Stomach (tissue), 8 donors: ENCODE measurements at regions not wholly inside any gene's neighbourhood (a gene's known extent, or its start where the extent isn't known, plus 50 kb on each side); places are given as distances from the start of the nearest gene placed in this dataset.

ENCODE experiments used
- DNase-seq, 2 donors: peaks; one replicate each; pipeline versions ENCODE4 v3.0.0 to v3.0.0-alpha.2; 2013 to 2019
- H3K27ac ChIP-seq, 5 donors: fragments of 200-600 bp in 4 of 5; sonication (generic) in 4 of 5; one replicate each; pipeline ENCODE4 v1.5.1; 2013 to 2019; ENCODE audit warnings: mild to moderate bottlenecking in 1 of 5, moderate library complexity in 1 of 5
- H3K27me3 ChIP-seq, 3 donors: fragments of 200-600 bp; sonication (generic); one replicate each; pipeline ENCODE4 v1.5.1; 2017 to 2019; ENCODE audit warnings: mixed run types in 1 of 3
- H3K36me3 ChIP-seq, 4 donors: fragments of 200-600 bp; sonication (generic); 1 replicate in 3 of 4; 2 replicates in 1 of 4; pipeline ENCODE4 v1.5.1; 2016 to 2019
- H3K4me1 ChIP-seq, 4 donors: fragments of 200-600 bp; sonication (generic); one replicate each; pipeline ENCODE4 v1.5.1; 2016 to 2019
- H3K4me3 ChIP-seq, 4 donors: fragments of 200-600 bp; sonication (generic) in 3 of 4; one replicate each; pipeline ENCODE4 v1.5.1; 2016 to 2019; ENCODE audit warnings: mild to moderate bottlenecking in 1 of 4
- H3K9me3 ChIP-seq, 4 donors: fragments of 200-600 bp; sonication (generic); one replicate each; pipeline ENCODE4 v1.5.1; 2016 to 2019
- EP300 ChIP-seq: sonication (generic); formaldehyde crosslinking; IDR thresholded peaks from one replicate; pipeline ENCODE4 v1.6.1; 2017; ENCODE audit warnings: antibody characterized with exemption
- POLR2A ChIP-seq, 4 donors: fragments of 450-650 bp; IDR thresholded peaks; one replicate each; pipeline ENCODE4 v1.6.1; 2016; ENCODE audit warnings: antibody characterized with exemption in 4 of 4, control low read depth in 2 of 4, mild to moderate bottlenecking in 1 of 4, moderate library complexity in 1 of 4
- POLR2AphosphoS5 ChIP-seq, 3 donors: sonication (generic); formaldehyde crosslinking; IDR thresholded peaks; one replicate each; pipeline ENCODE4 v1.6.1; 2016; ENCODE audit warnings: antibody characterized with exemption in 3 of 3
- WGBS, 5 donors: extraction: QIAGEN DNeasy Blood & Tissue Kit in 3 of 5; methylation state at CpG; one replicate each; pipeline versions ENCODE4 v1.1.5 to v1.1.7; 2013 to 2018; 5-methylcytosine and 5-hydroxymethylcytosine counted together
- intact Hi-C: fragments of 100-400 bp; cut with DNase I; formaldehyde crosslinking; loops from one replicate; pipeline ENCODE4 v1.15.1; 2023; ENCODE audit warnings: low total_unique reads
- TF ChIP-seq, protein P1 (sequence below), 7 experiments: fragments of 450-650 bp in 4 of 7; fragments of 200-600 bp in 3 of 7; sonication (generic) in 3 of 7; IDR thresholded peaks; one replicate each; pipeline ENCODE4 v1.5.1; 2016 to 2019; ENCODE audit warnings: antibody characterized with exemption in 7 of 7, control low read depth in 2 of 7, mild to moderate bottlenecking in 1 of 7
- donor health status: healthy with polysubstance abuse.
- donor health status: Bipolar disorder and iron deficiency.
- donor health status: healthy.

DNA sequence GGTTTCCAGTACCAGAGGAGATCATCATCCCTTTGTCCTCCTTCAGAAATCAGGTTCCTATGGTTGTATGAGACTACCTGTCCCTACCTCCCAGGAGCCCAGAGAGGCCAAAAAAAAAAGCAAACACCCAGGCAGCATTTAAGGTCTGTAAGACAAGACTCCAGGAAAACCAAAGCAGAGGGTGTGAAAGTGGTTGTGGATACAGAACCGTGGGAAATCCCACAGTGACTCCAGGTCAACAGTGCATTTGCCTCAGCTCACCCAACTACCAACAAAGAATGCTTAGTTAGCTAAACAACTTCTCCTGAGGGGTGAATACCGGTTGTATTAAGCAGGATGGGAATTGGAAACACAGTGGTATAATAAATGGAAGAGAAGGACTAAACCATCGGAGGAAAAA lies 83.6 kb downstream of the LBH start:
- no peaks in the 10 kb centered on the region for H3K4me1 ChIP-seq
- intact Hi-C loops, result no loop called here
- H3K4me3 ChIP-seq, result no peak overlapping the region
- H3K36me3 ChIP-seq, result no peaks in the 10 kb centered on the region
- H3K27me3 ChIP-seq, result no peaks in the 10 kb centered on the region
- no peak overlapping the region for H3K27ac ChIP-seq
- TF ChIP-seq POLR2A (IDR thresholded peaks at IDR 0.05) (no peak), POLR2AphosphoS5 (IDR thresholded peaks at IDR 0.05) (no peak), EP300 (no peak)
- TF ChIP-seq, protein P1, sequence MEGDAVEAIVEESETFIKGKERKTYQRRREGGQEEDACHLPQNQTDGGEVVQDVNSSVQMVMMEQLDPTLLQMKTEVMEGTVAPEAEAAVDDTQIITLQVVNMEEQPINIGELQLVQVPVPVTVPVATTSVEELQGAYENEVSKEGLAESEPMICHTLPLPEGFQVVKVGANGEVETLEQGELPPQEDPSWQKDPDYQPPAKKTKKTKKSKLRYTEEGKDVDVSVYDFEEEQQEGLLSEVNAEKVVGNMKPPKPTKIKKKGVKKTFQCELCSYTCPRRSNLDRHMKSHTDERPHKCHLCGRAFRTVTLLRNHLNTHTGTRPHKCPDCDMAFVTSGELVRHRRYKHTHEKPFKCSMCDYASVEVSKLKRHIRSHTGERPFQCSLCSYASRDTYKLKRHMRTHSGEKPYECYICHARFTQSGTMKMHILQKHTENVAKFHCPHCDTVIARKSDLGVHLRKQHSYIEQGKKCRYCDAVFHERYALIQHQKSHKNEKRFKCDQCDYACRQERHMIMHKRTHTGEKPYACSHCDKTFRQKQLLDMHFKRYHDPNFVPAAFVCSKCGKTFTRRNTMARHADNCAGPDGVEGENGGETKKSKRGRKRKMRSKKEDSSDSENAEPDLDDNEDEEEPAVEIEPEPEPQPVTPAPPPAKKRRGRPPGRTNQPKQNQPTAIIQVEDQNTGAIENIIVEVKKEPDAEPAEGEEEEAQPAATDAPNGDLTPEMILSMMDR (IDR thresholded peaks at IDR 0.05), result no peak
- no peaks in the 10 kb centered on the region for H3K9me3 ChIP-seq
- WGBS, 5 donors, result 83 to 94% (median 89%) methylated on average over 3 of the region's 3 CpGs
- DNase-seq, result no peak

DNA sequence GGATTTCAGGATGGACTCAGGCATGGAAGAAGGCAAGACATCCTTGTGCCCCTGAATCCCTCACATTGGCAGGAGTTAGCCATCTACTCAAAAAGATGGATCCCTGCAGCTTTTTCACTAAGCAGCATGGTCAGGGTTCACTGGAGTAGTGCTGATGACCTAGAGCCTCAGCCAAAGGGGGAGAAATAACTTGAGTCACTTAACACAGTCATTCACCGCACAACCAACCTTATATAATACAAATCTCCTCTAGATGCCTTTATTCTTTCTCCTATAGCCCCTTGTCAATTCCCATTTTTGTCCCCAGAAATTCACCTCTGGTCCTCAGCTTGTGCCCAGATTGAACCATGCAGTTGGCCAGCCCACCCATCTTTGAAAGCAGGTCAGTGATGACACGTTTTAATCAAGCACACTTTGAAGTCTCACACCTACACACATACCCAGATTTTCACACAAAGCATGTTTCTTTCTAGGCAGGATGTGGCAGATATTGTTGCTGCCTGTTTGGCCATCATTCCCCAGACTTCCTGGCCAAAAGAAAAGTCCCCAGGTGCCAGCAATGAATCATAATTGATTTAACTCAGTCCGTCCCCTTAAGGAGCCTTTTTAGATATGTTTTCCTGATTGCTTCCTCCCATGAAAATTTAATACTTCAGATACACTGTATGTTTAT lies 84.2 kb downstream of the LBH start:
- no peak for DNase-seq
- 61 to 72% (median 70%) methylated on average over 3 of the region's 3 CpGs for WGBS, 5 donors

DNA sequence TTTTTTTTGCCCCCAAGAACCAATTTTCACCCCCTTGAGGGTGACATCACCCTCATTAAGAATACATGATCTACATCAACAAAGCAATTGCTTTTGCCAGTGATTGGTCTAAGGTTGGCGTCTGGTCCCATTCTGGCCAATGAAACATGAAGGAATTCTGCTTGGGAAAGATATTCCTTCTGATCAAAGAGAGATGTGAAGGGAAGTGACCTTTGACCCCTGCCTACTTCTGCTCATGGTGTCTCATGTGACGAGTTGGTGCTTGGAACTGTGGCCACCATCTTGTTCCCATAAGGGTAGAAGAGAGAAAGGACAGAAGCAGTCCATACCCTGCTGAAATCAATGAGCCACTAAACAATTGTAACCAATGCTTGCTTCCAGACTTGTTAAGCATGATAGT lies 85.1 kb downstream of the LBH start:
- TF ChIP-seq, protein P1 (IDR thresholded peaks at IDR 0.05), result no peak
- TF ChIP-seq POLR2AphosphoS5 (IDR thresholded peaks at IDR 0.05) (no peak), EP300 (no peak), POLR2A (IDR thresholded peaks at IDR 0.05) (no peak)

More for the DNA sequence above, 84.2 kb downstream of the LBH start:
- Histone ChIP-seq H3K27me3 (no peaks in the 10 kb centered on the region), H3K36me3 (no peaks in the 10 kb centered on the region), H3K4me3 (no peak overlapping the region), H3K27ac (no peak overlapping the region), H3K4me1 (no peaks in the 10 kb centered on the region), H3K9me3 (no peaks in the 10 kb centered on the region)
- intact Hi-C loops, result no loop called here
- TF ChIP-seq POLR2AphosphoS5 (IDR thresholded peaks at IDR 0.05) (no peak), EP300 (no peak), POLR2A (IDR thresholded peaks at IDR 0.05) (no peak)
- TF ChIP-seq, protein P1 (IDR thresholded peaks at IDR 0.05), result no peak

DNA sequence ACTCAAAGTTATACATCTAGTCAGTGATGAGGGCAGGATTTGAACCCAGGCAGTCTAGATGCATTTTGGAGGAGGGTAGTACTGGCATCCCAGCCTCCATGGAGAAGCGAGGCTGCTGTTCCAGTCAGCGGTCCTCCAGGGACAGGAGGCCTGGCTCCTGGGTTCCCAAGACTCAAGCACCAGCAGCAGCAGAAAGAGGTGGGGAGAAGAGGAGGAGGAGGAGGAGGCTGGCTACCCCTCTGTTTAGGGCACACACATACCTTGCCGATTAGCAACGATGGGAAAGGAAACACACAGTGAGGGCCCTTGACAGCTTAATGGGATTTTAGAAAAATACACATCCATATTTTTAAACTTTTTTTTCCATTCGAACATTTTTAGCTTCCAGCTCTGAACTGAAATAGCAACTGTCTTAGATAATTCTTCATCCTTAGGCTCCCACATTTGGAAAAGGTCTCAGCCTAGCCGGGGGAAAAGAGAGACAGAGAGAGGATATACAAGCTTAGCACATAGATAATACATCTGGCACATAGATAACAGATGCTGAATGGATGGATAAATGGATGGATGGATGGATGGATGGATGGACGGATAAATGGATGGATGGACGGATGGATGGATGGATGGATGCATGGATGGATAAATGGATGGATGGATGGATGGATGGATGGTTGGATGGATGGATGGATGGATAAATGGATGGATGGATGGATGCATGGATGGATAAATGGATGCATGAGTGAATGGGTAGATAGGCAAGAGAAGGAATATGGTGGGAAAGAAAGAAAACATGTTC lies 87.9 kb downstream of the LBH start:
- Histone ChIP-seq H3K4me3 (no peak overlapping the region), H3K27ac (no peak overlapping the region), H3K9me3 (no peaks in the 10 kb centered on the region), H3K36me3 (no peaks in the 10 kb centered on the region), H3K4me1 (no peaks in the 10 kb centered on the region), H3K27me3 (no peaks in the 10 kb centered on the region)
- no peak for TF ChIP-seq EP300
- TF ChIP-seq POLR2AphosphoS5 (IDR thresholded peaks at IDR 0.05), result no peak
- TF ChIP-seq, protein P1 (IDR thresholded peaks at IDR 0.05), result no peak
- no peak for TF ChIP-seq POLR2A (IDR thresholded peaks at IDR 0.05)
- 70 to 85% (median 81%) methylated on average over 8 of the region's 8 CpGs for WGBS, 5 donors
- no peak for DNase-seq
- intact Hi-C loops, result no loop called here

More for the DNA sequence above, 85.1 kb downstream of the LBH start:
- Histone ChIP-seq H3K9me3 (no peaks in the 10 kb centered on the region), H3K36me3 (no peaks in the 10 kb centered on the region), H3K4me1 (no peaks in the 10 kb centered on the region), H3K27ac (no peak overlapping the region), H3K4me3 (no peak overlapping the region), H3K27me3 (no peaks in the 10 kb centered on the region)
- 89 to 97% (median 97%) methylated on average over 2 of the region's 2 CpGs for WGBS, 5 donors
- intact Hi-C loops, result no loop called here
- DNase-seq, result no peak
